ENCODE measurements at regions not wholly inside any gene's neighbourhood (a gene's known extent, or its start where the extent isn't known, plus 50 kb on each side); places are given as distances from the start of the nearest gene placed in this dataset.

GRCh38 chr13:104796581-104796980, 1730.4 kb upstream of the SLC10A2 start:
- DNase-seq (no peak), ATAC-seq (no peak)
- Histone ChIP-seq H3K36me3 (ENCODE audit: control insufficient read depth in 2 of 3, insufficient read depth in 3 of 3, low read length in 3 of 3) (no peaks in the 10 kb centered on the region), H3K27ac (ENCODE audit: low read depth, low read length) (no peak overlapping the region), H3K4me3 (ENCODE audit: low read length) (no peak overlapping the region), H3K9me3 (ENCODE audit: control insufficient read depth in 2 of 3, low read length in 3 of 3) (no peaks in the 10 kb centered on the region), H3K4me1 (ENCODE audit: control insufficient read depth in 2 of 2, insufficient read depth in 2 of 2, low read length in 2 of 2) (no peaks in the 10 kb centered on the region), H3K27me3 (ENCODE audit: control insufficient read depth in 2 of 2, insufficient read depth in 2 of 2, low read length in 2 of 2) (no peaks in the 10 kb centered on the region)
- peaks cover 0 to 4% (median 0%) of the 10 kb centered on the region in 11 donors for H3K9me3 Mint-ChIP-seq
- H3K4me1 Mint-ChIP-seq = no peaks in the 10 kb centered on the region
- ChIA-PET CTCF (no interaction called here), POLR2A (no interaction called here)
- H3K27me3 Mint-ChIP-seq = peaks cover 0 to 10% (median 0%) of the 10 kb centered on the region in 5 donors
- no peak overlapping the region for H3K27ac Mint-ChIP-seq
- no peaks in the 10 kb centered on the region for H3K36me3 Mint-ChIP-seq
- intact Hi-C loops (cut with micrococcal nuclease) = no loop called here
- H3K4me3 Mint-ChIP-seq = no peak overlapping the region

- H3K4me3 ChIP-seq (ENCODE audit: low read length) = no peak overlapping the region
- intact Hi-C loops (cut with micrococcal nuclease) = no loop called here
- ATAC-seq (no peak), DNase-seq (no peak)
- no peak overlapping the region for H3K4me3 Mint-ChIP-seq
- ChIA-PET CTCF (no interaction called here), POLR2A (no interaction called here)
- no peaks in the 10 kb centered on the region for H3K9me3 ChIP-seq (ENCODE audit: control insufficient read depth in 2 of 3, low read length in 3 of 3)
- no peaks in the 10 kb centered on the region for H3K36me3 ChIP-seq (ENCODE audit: control insufficient read depth in 2 of 3, insufficient read depth in 3 of 3, low read length in 3 of 3)
- peaks cover 0 to 4% (median 0%) of the 10 kb centered on the region in 11 donors for H3K9me3 Mint-ChIP-seq
- H3K27me3 ChIP-seq (ENCODE audit: control insufficient read depth in 2 of 2, insufficient read depth in 2 of 2, low read length in 2 of 2) = no peaks in the 10 kb centered on the region
- H3K4me1 Mint-ChIP-seq = no peaks in the 10 kb centered on the region
- H3K36me3 Mint-ChIP-seq = no peaks in the 10 kb centered on the region
- no peak overlapping the region for H3K27ac Mint-ChIP-seq
- no peaks in the 10 kb centered on the region for H3K4me1 ChIP-seq (ENCODE audit: control insufficient read depth in 2 of 2, insufficient read depth in 2 of 2, low read length in 2 of 2)
- H3K27ac ChIP-seq (ENCODE audit: low read depth, low read length) = no peak overlapping the region
- peaks cover 0 to under 1% (median 0%) of the 10 kb centered on the region in 5 donors for H3K27me3 Mint-ChIP-seq
These were observed 1719.7 kb upstream of the SLC10A2 start for GRCh38 chr13:104785952-104786351.

- Mint-ChIP-seq H3K36me3 (peaks cover 0 to 3% (median 0%) of the 10 kb centered on the region in 5 donors), H3K4me3 (no peak overlapping the region), H3K4me1 (no peaks in the 10 kb centered on the region), H3K27ac (no peak overlapping the region), H3K9me3 (peaks cover 0 to 10% (median 0%) of the 10 kb centered on the region in 11 donors), H3K27me3 (peaks cover 0 to 6% (median 0%) of the 10 kb centered on the region in 5 donors)
- POLR2A ChIA-PET = no interaction called here
- Histone ChIP-seq H3K27me3 (ENCODE audit: control insufficient read depth in 2 of 2, insufficient read depth in 2 of 2, low read length in 2 of 2) (no peaks in the 10 kb centered on the region), H3K27ac (ENCODE audit: low read depth, low read length) (no peak overlapping the region), H3K9me3 (ENCODE audit: control insufficient read depth in 2 of 3, low read length in 3 of 3) (no peaks in the 10 kb centered on the region), H3K4me1 (ENCODE audit: control insufficient read depth in 2 of 2, insufficient read depth in 2 of 2, low read length in 2 of 2) (no peaks in the 10 kb centered on the region), H3K36me3 (ENCODE audit: control insufficient read depth in 2 of 3, insufficient read depth in 3 of 3, low read length in 3 of 3) (no peaks in the 10 kb centered on the region), H3K4me3 (ENCODE audit: low read length) (no peak overlapping the region)
- DNase-seq (no peak), ATAC-seq (no peak)
- intact Hi-C loops (cut with micrococcal nuclease) = no loop called here
- CTCF ChIA-PET = no interaction called here
These were observed 1718.7 kb upstream of the SLC10A2 start for GRCh38 chr13:104784891-104785290.

GRCh38 chr13:104782741-104783140, 1716.5 kb upstream of the SLC10A2 start:
- Mint-ChIP-seq H3K36me3 (peaks cover 0 to 3% (median 0%) of the 10 kb centered on the region in 5 donors), H3K27ac (no peak overlapping the region), H3K4me1 (no peaks in the 10 kb centered on the region), H3K9me3 (peaks cover 0 to 10% (median 0%) of the 10 kb centered on the region in 11 donors), H3K27me3 (peaks cover 0 to 6% (median 0%) of the 10 kb centered on the region in 5 donors), H3K4me3 (no peak overlapping the region)
- ATAC-seq (no peak), DNase-seq (no peak)
- Histone ChIP-seq H3K36me3 (ENCODE audit: control insufficient read depth in 2 of 3, insufficient read depth in 3 of 3, low read length in 3 of 3) (no peaks in the 10 kb centered on the region), H3K4me3 (ENCODE audit: low read length) (no peak overlapping the region), H3K4me1 (ENCODE audit: control insufficient read depth in 2 of 2, insufficient read depth in 2 of 2, low read length in 2 of 2) (no peaks in the 10 kb centered on the region), H3K9me3 (ENCODE audit: control insufficient read depth in 2 of 3, low read length in 3 of 3) (no peaks in the 10 kb centered on the region), H3K27me3 (ENCODE audit: control insufficient read depth in 2 of 2, insufficient read depth in 2 of 2, low read length in 2 of 2) (no peaks in the 10 kb centered on the region), H3K27ac (ENCODE audit: low read depth, low read length) (no peak overlapping the region)
- intact Hi-C loops (cut with micrococcal nuclease) = no loop called here
- POLR2A ChIA-PET = no interaction called here
- CTCF ChIA-PET = no interaction called here

GRCh38 chr13:104779311-104779993, 1713.2 kb upstream of the SLC10A2 start:
- Mint-ChIP-seq H3K27me3 (peaks cover 0 to 6% (median 0%) of the 10 kb centered on the region in 5 donors), H3K4me1 (no peaks in the 10 kb centered on the region), H3K27ac (no peak overlapping the region), H3K9me3 (peaks cover 0 to 10% (median 0%) of the 10 kb centered on the region in 11 donors), H3K36me3 (peaks cover 0 to 3% (median 0%) of the 10 kb centered on the region in 5 donors), H3K4me3 (no peak overlapping the region)
- DNase-seq (no peak), ATAC-seq (no peak)
- no peaks in the 10 kb centered on the region for H3K36me3 ChIP-seq (ENCODE audit: control insufficient read depth in 2 of 3, insufficient read depth in 3 of 3, low read length in 3 of 3)
- ChIA-PET POLR2A (no interaction called here), CTCF (no interaction called here)
- no peak overlapping the region for H3K4me3 ChIP-seq (ENCODE audit: low read length)
- no peaks in the 10 kb centered on the region for H3K9me3 ChIP-seq (ENCODE audit: control insufficient read depth in 2 of 3, low read length in 3 of 3)
- H3K27ac ChIP-seq (ENCODE audit: low read depth, low read length) = no peak overlapping the region
- intact Hi-C loops (cut with micrococcal nuclease) = no loop called here
- no peaks in the 10 kb centered on the region for H3K4me1 ChIP-seq (ENCODE audit: control insufficient read depth in 2 of 2, insufficient read depth in 2 of 2, low read length in 2 of 2)
- no peaks in the 10 kb centered on the region for H3K27me3 ChIP-seq (ENCODE audit: control insufficient read depth in 2 of 2, insufficient read depth in 2 of 2, low read length in 2 of 2)

GRCh38 chr13:104773775-104774174, 1707.6 kb upstream of the SLC10A2 start:
- H3K27ac Mint-ChIP-seq = no peak overlapping the region
- no peaks in the 10 kb centered on the region for H3K9me3 ChIP-seq (ENCODE audit: control insufficient read depth in 2 of 3, low read length in 3 of 3)
- ChIA-PET POLR2A (no interaction called here), CTCF (interaction anchor here (0.6 kb wide), 1 partner anchor 1726 kb away, joined by 4 read pairs; no protein-coding TSS in a partner anchor)
- no peaks in the 10 kb centered on the region for H3K36me3 ChIP-seq (ENCODE audit: control insufficient read depth in 2 of 3, insufficient read depth in 3 of 3, low read length in 3 of 3)
- no peak overlapping the region for H3K27ac ChIP-seq (ENCODE audit: low read depth, low read length)
- H3K4me3 Mint-ChIP-seq = no peak overlapping the region
- H3K36me3 Mint-ChIP-seq = no peaks in the 10 kb centered on the region
- H3K9me3 Mint-ChIP-seq = no peaks in the 10 kb centered on the region
- intact Hi-C loops (cut with micrococcal nuclease) = loop anchor here (2.0 to 5.0 kb wide), 2 partner anchors 1763 to 1764 kb away; partner anchors contain the start of gene EFNB2 (in 1 of the 2)
- H3K27me3 ChIP-seq (ENCODE audit: control insufficient read depth in 2 of 2, insufficient read depth in 2 of 2, low read length in 2 of 2) = no peaks in the 10 kb centered on the region
- H3K4me3 ChIP-seq (ENCODE audit: low read length) = no peak overlapping the region
- no peaks in the 10 kb centered on the region for H3K4me1 ChIP-seq (ENCODE audit: control insufficient read depth in 2 of 2, insufficient read depth in 2 of 2, low read length in 2 of 2)
- peaks cover 0 to 12% (median 2%) of the 10 kb centered on the region in 7 donors for H3K4me1 Mint-ChIP-seq
- ATAC-seq (no peak), DNase-seq (peak in 5 of 9 donors; percentile 4 to 42 (median 10))
- peaks cover 0 to 6% (median 0%) of the 10 kb centered on the region in 5 donors for H3K27me3 Mint-ChIP-seq

- ChIA-PET CTCF (no interaction called here), POLR2A (no interaction called here)
- no peak overlapping the region for H3K27ac Mint-ChIP-seq
These were observed 1703.3 kb upstream of the SLC10A2 start for GRCh38 chr13:104769545-104769944.

More at GRCh38 chr13:104769545-104769944, 1703.3 kb upstream of the SLC10A2 start:
- peaks cover 0 to 6% (median 0%) of the 10 kb centered on the region in 5 donors for H3K27me3 Mint-ChIP-seq
- DNase-seq (peak in 4 of 9 donors; percentile 3 to 41 (median 14)), ATAC-seq (no peak)
- no peaks in the 10 kb centered on the region for H3K36me3 ChIP-seq (ENCODE audit: control insufficient read depth in 2 of 3, insufficient read depth in 3 of 3, low read length in 3 of 3)
- intact Hi-C loops (cut with micrococcal nuclease) = no loop called here
- no peaks in the 10 kb centered on the region for H3K36me3 Mint-ChIP-seq
- no peaks in the 10 kb centered on the region for H3K9me3 Mint-ChIP-seq
- H3K4me1 Mint-ChIP-seq = peaks cover 0 to 12% (median 2%) of the 10 kb centered on the region in 7 donors
- no peak overlapping the region for H3K4me3 ChIP-seq (ENCODE audit: low read length)
- H3K9me3 ChIP-seq (ENCODE audit: control insufficient read depth in 2 of 3, low read length in 3 of 3) = no peaks in the 10 kb centered on the region
- no peaks in the 10 kb centered on the region for H3K27me3 ChIP-seq (ENCODE audit: control insufficient read depth in 2 of 2, insufficient read depth in 2 of 2, low read length in 2 of 2)
- H3K4me3 Mint-ChIP-seq = peak overlapping the region in 1 of 10 donors; percentile 15
- H3K27ac ChIP-seq (ENCODE audit: low read depth, low read length) = no peak overlapping the region
- no peaks in the 10 kb centered on the region for H3K4me1 ChIP-seq (ENCODE audit: control insufficient read depth in 2 of 2, insufficient read depth in 2 of 2, low read length in 2 of 2)
